Endodermal cell (in vitro differentiated cells): ENCODE measurements at regions not wholly inside any gene's neighbourhood (a gene's known extent, or its start where the extent isn't known, plus 50 kb on each side); places are given as distances from the start of the nearest gene placed in this dataset.
A peak's percentile ranks its signal among the peaks of the same experiment; 100 is the strongest.

Experiments
- DNase-seq: peaks from one replicate; pipeline ENCODE4 v3.0.0-alpha.2; 2017
- H3K27ac ChIP-seq: 2 replicates; pipeline ENCODE4 v1.5.1; 2013; ENCODE audit warnings: mild to moderate bottlenecking, low read depth, low read length, moderate library complexity
- H3K27me3 ChIP-seq: 2 replicates; pipeline ENCODE4 v1.6.1; 2013; ENCODE audit warnings: mild to moderate bottlenecking, low read length, moderate library complexity; ENCODE audit not compliant: insufficient read depth, control insufficient read depth, poor library complexity, severe bottlenecking
- H3K36me3 ChIP-seq: 2 replicates; pipeline ENCODE4 v1.7.0; 2013; ENCODE audit warnings: mild to moderate bottlenecking, low read length, moderate library complexity; ENCODE audit not compliant: control insufficient read depth, insufficient read depth
- H3K4me1 ChIP-seq: one replicate; pipeline ENCODE4 v1.7.0; 2013; ENCODE audit warnings: low read length; ENCODE audit not compliant: control insufficient read depth, insufficient read depth
- H3K4me3 ChIP-seq: 2 replicates; pipeline ENCODE4 v1.5.1; 2013; ENCODE audit warnings: mild to moderate bottlenecking, low read length, moderate library complexity
- H3K9ac ChIP-seq: 2 replicates; pipeline ENCODE4 v1.6.1; 2013; ENCODE audit warnings: mild to moderate bottlenecking, low read length, moderate library complexity; ENCODE audit not compliant: poor library complexity, severe bottlenecking; ENCODE audit errors: extremely low read depth
- H3K9me3 ChIP-seq: 2 replicates; pipeline ENCODE4 v1.6.1; 2013; ENCODE audit warnings: mild to moderate bottlenecking, low read length, moderate library complexity; ENCODE audit not compliant: control insufficient read depth
- H3K27ac Mint-ChIP-seq: 2 replicates; pipeline ENCODE4 v1.8.0; 2020; ENCODE audit warnings: mixed read lengths
- H3K27me3 Mint-ChIP-seq: 2 replicates; pipeline ENCODE4 v1.8.0; 2021; ENCODE audit warnings: mild to moderate bottlenecking, mixed read lengths; ENCODE audit not compliant: insufficient read depth
- H3K36me3 Mint-ChIP-seq: 2 replicates; pipeline ENCODE4 v1.8.0; 2020; ENCODE audit warnings: low read depth, mixed read lengths
- H3K4me1 Mint-ChIP-seq: 2 replicates; pipeline ENCODE4 v1.8.0; 2020; ENCODE audit warnings: mixed read lengths
- H3K4me3 Mint-ChIP-seq: 2 replicates; pipeline ENCODE4 v1.8.0; 2020; ENCODE audit warnings: mild to moderate bottlenecking, moderate library complexity, mixed read lengths
- H3K9me3 Mint-ChIP-seq: 2 replicates; pipeline ENCODE4 v1.8.0; 2020; ENCODE audit warnings: mild to moderate bottlenecking, mixed read lengths
- CTCF ChIP-seq: fragments of 200-600 bp; sonication (generic); conservative IDR thresholded peaks from 2 replicates; pipeline ENCODE4 v1.5.0; 2021; ENCODE audit warnings: antibody characterized with exemption, mild to moderate bottlenecking
- WGBS, 2 experiments: methylation state at CpG; one replicate each; pipeline versions ENCODE4 v1.1.5 to v1.1.7; 2013; ENCODE audit warnings: missing lambda C conversion rate in 2 of 2, mixed read lengths in 1 of 2; ENCODE audit not compliant: insufficient coverage in 1 of 2, insufficient read length in 1 of 2; 5-methylcytosine and 5-hydroxymethylcytosine counted together

- DNase-seq, result peak; percentile 6
- Histone ChIP-seq H3K4me3 (no peak overlapping the region), H3K27ac (no peak overlapping the region), H3K4me1 (no peaks in the 10 kb centered on the region), H3K9me3 (peaks cover 24% of the 10 kb centered on the region), H3K9ac (no peak overlapping the region), H3K36me3 (no peaks in the 10 kb centered on the region), H3K27me3 (no peaks in the 10 kb centered on the region)
- Mint-ChIP-seq H3K27ac (no peak overlapping the region), H3K27me3 (no peaks in the 10 kb centered on the region), H3K4me3 (no peak overlapping the region), H3K9me3 (no peaks in the 10 kb centered on the region), H3K4me1 (peaks cover 10% of the 10 kb centered on the region), H3K36me3 (no peaks in the 10 kb centered on the region)
- WGBS, 2 experiments, result 96% methylated on average over 5 to 6 of the region's 6 CpGs
- TF ChIP-seq CTCF, result no peak
Observed at GRCh38 chr15:27685644-27686043, 413.5 kb downstream of the OCA2 start.

GRCh38 chr15:27683121-27683520 lies 416.0 kb downstream of the OCA2 start:
- Mint-ChIP-seq H3K36me3 (no peaks in the 10 kb centered on the region), H3K9me3 (no peaks in the 10 kb centered on the region), H3K27ac (no peak overlapping the region), H3K4me3 (no peak overlapping the region), H3K27me3 (peaks cover 2% of the 10 kb centered on the region), H3K4me1 (peaks cover 23% of the 10 kb centered on the region)
- Histone ChIP-seq H3K4me1 (no peaks in the 10 kb centered on the region), H3K4me3 (no peak overlapping the region), H3K9ac (no peak overlapping the region), H3K27ac (no peak overlapping the region), H3K9me3 (peaks cover 24% of the 10 kb centered on the region), H3K36me3 (no peaks in the 10 kb centered on the region), H3K27me3 (no peaks in the 10 kb centered on the region)
- no peak for TF ChIP-seq CTCF
- DNase-seq, result no peak
- WGBS, 2 experiments, result 93 to 100% methylated on average over 3 of the region's 3 CpGs

- H3K36me3 ChIP-seq, result no peaks in the 10 kb centered on the region
- Mint-ChIP-seq H3K4me3 (no peak overlapping the region), H3K4me1 (peaks cover 25% of the 10 kb centered on the region), H3K9me3 (no peaks in the 10 kb centered on the region), H3K27me3 (peaks cover 2% of the 10 kb centered on the region), H3K27ac (no peak overlapping the region), H3K36me3 (no peaks in the 10 kb centered on the region)
- WGBS, 2 experiments, result 43 to 77% methylated on average over 3 to 7 of the region's 8 CpGs
- DNase-seq, result no peak
- H3K4me1 ChIP-seq, result no peaks in the 10 kb centered on the region
- H3K9ac ChIP-seq, result no peak overlapping the region
- peaks cover 24% of the 10 kb centered on the region for H3K9me3 ChIP-seq
- no peak overlapping the region for H3K4me3 ChIP-seq
- H3K27ac ChIP-seq, result no peak overlapping the region
- no peak for TF ChIP-seq CTCF
- no peaks in the 10 kb centered on the region for H3K27me3 ChIP-seq
Observed at GRCh38 chr15:27681038-27681437, 418.1 kb downstream of the OCA2 start.
